Uterus (tissue), 2 donors: ENCODE measurements at regions not wholly inside any gene's neighbourhood (a gene's known extent, or its start where the extent isn't known, plus 50 kb on each side); places are given as distances from the start of the nearest gene placed in this dataset.

Source experiments
- CTCF ChIP-seq, 4 experiments: fragments of 200-600 bp in 2 of 4; fragments of 450-650 bp in 2 of 4; sonication (generic) in 2 of 4; IDR thresholded peaks; one replicate each; pipeline ENCODE4 v1.5.1; 2016 to 2019; ENCODE audit warnings: antibody characterized with exemption in 4 of 4, mild to moderate bottlenecking in 2 of 4, moderate library complexity in 1 of 4
- POLR2A ChIP-seq, 2 donors: fragments of 450-650 bp; IDR thresholded peaks; one replicate each; pipeline ENCODE4 v1.6.1; 2016; ENCODE audit warnings: antibody characterized with exemption in 2 of 2, mild to moderate bottlenecking in 1 of 2, moderate library complexity in 1 of 2

- no peak for TF ChIP-seq CTCF (IDR thresholded peaks at IDR 0.05)
- no peak for TF ChIP-seq POLR2A (IDR thresholded peaks at IDR 0.05)
These were observed 62.0 kb downstream of the FAM50B start for GRCh38 chr6:3911130-3911529.
